ENCODE measurements at regions not wholly inside any gene's neighbourhood (a gene's known extent, or its start where the extent isn't known, plus 50 kb on each side); places are given as distances from the start of the nearest gene placed in this dataset.

DNA sequence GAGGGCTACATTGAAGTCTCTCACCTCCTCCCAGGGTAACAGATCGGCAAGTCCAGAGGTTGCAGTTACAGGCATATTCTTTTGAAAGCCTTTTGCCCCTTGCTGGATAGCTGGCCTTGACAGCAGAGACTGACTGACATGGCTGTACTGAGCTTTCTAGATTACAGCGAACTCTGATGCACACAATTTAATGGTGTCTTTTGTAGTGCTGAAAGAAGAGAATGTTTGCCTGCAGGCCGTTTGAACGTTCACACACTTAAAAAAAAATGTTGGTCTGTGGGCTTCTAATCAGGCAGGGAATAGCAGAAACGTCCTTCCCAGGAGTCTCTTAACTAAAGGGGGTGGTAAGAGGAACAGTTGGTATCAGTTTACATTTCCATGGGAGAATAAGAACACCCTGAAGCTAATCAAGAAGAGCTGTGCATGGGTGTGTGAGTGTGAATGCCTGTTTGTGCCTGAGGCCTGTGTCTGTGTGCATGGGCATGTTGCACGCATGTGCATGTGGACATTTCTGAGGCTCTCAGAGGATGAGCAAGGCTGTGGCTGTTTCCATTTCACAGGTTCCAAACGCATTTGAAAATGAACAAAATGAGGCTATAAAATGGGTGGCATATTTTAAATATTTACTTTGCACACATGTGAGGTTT is 213.9 kb upstream of the SSTR4 start:
- no peak for TF ChIP-seq POLR2A (IDR thresholded peaks at IDR 0.05)
- TF ChIP-seq, protein P1, sequence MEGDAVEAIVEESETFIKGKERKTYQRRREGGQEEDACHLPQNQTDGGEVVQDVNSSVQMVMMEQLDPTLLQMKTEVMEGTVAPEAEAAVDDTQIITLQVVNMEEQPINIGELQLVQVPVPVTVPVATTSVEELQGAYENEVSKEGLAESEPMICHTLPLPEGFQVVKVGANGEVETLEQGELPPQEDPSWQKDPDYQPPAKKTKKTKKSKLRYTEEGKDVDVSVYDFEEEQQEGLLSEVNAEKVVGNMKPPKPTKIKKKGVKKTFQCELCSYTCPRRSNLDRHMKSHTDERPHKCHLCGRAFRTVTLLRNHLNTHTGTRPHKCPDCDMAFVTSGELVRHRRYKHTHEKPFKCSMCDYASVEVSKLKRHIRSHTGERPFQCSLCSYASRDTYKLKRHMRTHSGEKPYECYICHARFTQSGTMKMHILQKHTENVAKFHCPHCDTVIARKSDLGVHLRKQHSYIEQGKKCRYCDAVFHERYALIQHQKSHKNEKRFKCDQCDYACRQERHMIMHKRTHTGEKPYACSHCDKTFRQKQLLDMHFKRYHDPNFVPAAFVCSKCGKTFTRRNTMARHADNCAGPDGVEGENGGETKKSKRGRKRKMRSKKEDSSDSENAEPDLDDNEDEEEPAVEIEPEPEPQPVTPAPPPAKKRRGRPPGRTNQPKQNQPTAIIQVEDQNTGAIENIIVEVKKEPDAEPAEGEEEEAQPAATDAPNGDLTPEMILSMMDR (IDR thresholded peaks at IDR 0.05), result no peak
- Histone ChIP-seq H3K9me3 (replicated peaks in 1 of 3) (no peaks in the 10 kb centered on the region), H3K4me1 (replicated peaks in 1 of 2) (no peaks in the 10 kb centered on the region), H3K4me3 (no peak overlapping the region), H3K27ac (no peak overlapping the region), H3K36me3 (replicated peaks in 1 of 2) (no peaks in the 10 kb centered on the region), H3K27me3 (no peaks in the 10 kb centered on the region)
- intact Hi-C loops (cut with DNase I), result loop anchor here in 1 of 2 donors (10.0 kb wide), 1 partner anchor 64 kb away; no protein-coding TSS in a partner anchor
- no peak for DNase-seq
- 62 to 70% (median 67%) methylated on average over 7 of the region's 7 CpGs for WGBS, 4 donors

DNA sequence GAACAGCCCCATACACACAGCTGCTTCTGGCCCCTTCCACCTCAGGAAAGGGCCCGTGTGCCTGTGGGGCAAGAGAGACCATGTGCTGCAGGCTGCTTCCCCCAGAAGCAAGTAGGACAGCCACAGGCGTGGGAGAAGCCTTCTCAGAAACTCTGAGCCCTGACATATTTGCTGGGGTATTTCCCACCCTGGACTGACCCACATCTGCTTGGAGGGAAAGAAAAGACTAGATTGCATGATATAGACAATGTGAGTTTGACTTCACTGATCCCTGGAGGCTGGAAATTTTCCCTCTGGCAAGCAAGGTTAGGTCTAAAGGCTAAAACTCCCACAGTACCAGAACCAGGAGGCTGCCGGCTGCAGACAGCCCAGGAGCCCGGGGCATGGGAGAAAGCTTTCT is 213.3 kb upstream of the SSTR4 start:
- no peaks in the 10 kb centered on the region for H3K36me3 ChIP-seq (replicated peaks in 1 of 2)
- H3K4me1 ChIP-seq (replicated peaks in 1 of 2), result no peaks in the 10 kb centered on the region
- no peak overlapping the region for H3K4me3 ChIP-seq
- TF ChIP-seq, protein P1 (IDR thresholded peaks at IDR 0.05), result no peak
- TF ChIP-seq POLR2A (IDR thresholded peaks at IDR 0.05), result no peak
- no peak overlapping the region for H3K27ac ChIP-seq
- WGBS, 4 donors, result 85 to 97% (median 87%) methylated on average over 4 of the region's 4 CpGs
- intact Hi-C loops (cut with DNase I), result loop anchor here in 1 of 2 donors (10.0 kb wide), 1 partner anchor 63 kb away; no protein-coding TSS in a partner anchor
- H3K9me3 ChIP-seq (replicated peaks in 1 of 3), result no peaks in the 10 kb centered on the region
- no peak for DNase-seq
- no peaks in the 10 kb centered on the region for H3K27me3 ChIP-seq

DNA sequence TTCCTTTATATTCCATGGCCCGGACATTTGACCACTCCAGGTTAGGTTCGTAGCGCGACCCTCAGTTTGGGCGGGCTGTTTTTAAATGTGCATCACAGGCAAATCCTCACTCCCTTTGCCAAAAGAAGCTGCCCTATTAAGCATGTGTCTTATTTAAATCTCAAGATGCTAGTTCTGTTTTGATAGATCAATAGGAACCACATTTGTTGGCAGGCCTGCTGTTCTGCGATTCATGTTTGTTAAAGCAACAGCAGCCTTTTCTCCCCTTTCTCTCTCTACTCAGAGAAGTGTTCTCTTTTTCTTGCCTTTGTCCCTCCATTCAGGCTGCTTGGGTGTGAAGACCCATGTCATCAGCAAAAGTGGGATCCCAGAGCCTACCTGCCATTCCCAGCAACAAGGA is 212.0 kb upstream of the SSTR4 start:
- DNase-seq, result no peak
- no peak for TF ChIP-seq POLR2A (IDR thresholded peaks at IDR 0.05)
- TF ChIP-seq, protein P1 (IDR thresholded peaks at IDR 0.05), result no peak
- H3K36me3 ChIP-seq (replicated peaks in 1 of 2), result no peaks in the 10 kb centered on the region
- no peaks in the 10 kb centered on the region for H3K4me1 ChIP-seq (replicated peaks in 1 of 2)
- no peaks in the 10 kb centered on the region for H3K27me3 ChIP-seq
- no peaks in the 10 kb centered on the region for H3K9me3 ChIP-seq (replicated peaks in 1 of 3)
- intact Hi-C loops (cut with DNase I), result loop anchor here in 1 of 2 donors (10.0 kb wide), 1 partner anchor 62 kb away; no protein-coding TSS in a partner anchor
- H3K27ac ChIP-seq, result no peak overlapping the region
- 92 to 95% (median 94%) methylated on average over 6 of the region's 6 CpGs for WGBS, 4 donors
- no peak overlapping the region for H3K4me3 ChIP-seq

DNA sequence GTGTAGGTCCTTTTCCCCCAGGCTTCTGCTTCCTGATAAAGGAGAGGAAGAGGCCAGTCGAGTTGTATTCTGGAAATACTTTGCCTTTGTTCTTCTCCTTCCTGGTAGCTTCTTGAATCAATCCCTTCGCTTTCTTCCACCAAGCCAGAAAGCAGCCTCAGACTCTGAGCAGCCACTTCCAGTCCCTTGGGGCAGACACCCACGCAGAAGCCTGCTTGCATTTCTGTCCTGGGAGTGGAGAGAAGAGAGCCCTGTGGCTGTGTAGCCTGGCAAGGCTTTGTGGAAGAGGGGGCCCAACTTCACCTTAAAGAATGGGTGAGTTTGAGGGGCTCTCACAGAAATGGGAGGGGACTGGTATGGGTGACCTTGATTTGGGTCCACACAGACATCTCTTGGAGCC is 211.0 kb upstream of the SSTR4 start:
- no peaks in the 10 kb centered on the region for H3K4me1 ChIP-seq (replicated peaks in 1 of 2)
- TF ChIP-seq, protein P1 (IDR thresholded peaks at IDR 0.05), result no peak
- TF ChIP-seq POLR2A (IDR thresholded peaks at IDR 0.05), result no peak
- no peak overlapping the region for H3K4me3 ChIP-seq
- 75 to 83% (median 79%) methylated on average over 3 of the region's 3 CpGs for WGBS, 4 donors
- H3K9me3 ChIP-seq (replicated peaks in 1 of 3), result no peaks in the 10 kb centered on the region
- no peaks in the 10 kb centered on the region for H3K27me3 ChIP-seq
- H3K36me3 ChIP-seq (replicated peaks in 1 of 2), result no peaks in the 10 kb centered on the region
- DNase-seq, result no peak
- intact Hi-C loops (cut with DNase I), result loop anchor here in 1 of 2 donors (10.0 kb wide), 1 partner anchor 61 kb away; no protein-coding TSS in a partner anchor
- H3K27ac ChIP-seq, result no peak overlapping the region

Measured in adrenal gland (tissue), 9 donors.